ENCODE measurements at regions not wholly inside any gene's neighbourhood (a gene's known extent, or its start where the extent isn't known, plus 50 kb on each side); places are given as distances from the start of the nearest gene placed in this dataset.

DNA sequence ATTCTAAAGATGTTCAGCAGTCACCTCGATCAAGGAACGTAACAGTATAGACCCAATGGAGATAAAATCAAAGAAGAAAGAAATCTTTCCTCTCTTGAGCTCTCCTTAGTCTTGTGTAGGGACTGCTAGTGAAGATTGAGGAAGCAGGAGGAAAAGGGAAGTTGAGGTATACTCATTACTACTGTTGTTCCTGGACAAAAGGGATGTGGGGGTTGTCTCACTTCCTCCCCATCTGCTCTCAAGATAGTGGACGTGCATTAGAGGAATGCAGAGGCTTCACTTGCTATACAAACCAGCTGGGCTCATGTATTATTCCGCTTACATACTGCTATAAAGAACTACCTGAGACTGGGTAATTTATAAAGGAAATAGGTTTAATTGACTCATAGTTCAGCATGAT is 208.9 kb upstream of the ARHGEF9 start:
- H3K9me3 ChIP-seq (replicated peaks): no peaks in the 10 kb centered on the region
- no peak overlapping the region for H3K27ac ChIP-seq
- no peaks in the 10 kb centered on the region for H3K4me1 ChIP-seq (replicated peaks)
- H3K27me3 ChIP-seq (replicated peaks): no peaks in the 10 kb centered on the region
- DNase-seq (ENCODE audit: low read depth in 1 of 2, low spot score in 2 of 2): no peak
- no peak overlapping the region for H3K4me3 ChIP-seq
- no peaks in the 10 kb centered on the region for H3K36me3 ChIP-seq

GRCh38 chrX:63985906-63986305 is 200.9 kb upstream of the ARHGEF9 start:
- no peaks in the 10 kb centered on the region for H3K4me1 ChIP-seq (replicated peaks)
- no peak overlapping the region for H3K27ac ChIP-seq
- no peak overlapping the region for H3K4me3 ChIP-seq
- no peaks in the 10 kb centered on the region for H3K9me3 ChIP-seq (replicated peaks)
- no peaks in the 10 kb centered on the region for H3K36me3 ChIP-seq
- no peak for DNase-seq (ENCODE audit: low read depth in 1 of 2, low spot score in 2 of 2)
- H3K27me3 ChIP-seq (replicated peaks): no peaks in the 10 kb centered on the region

- Histone ChIP-seq H3K27ac (no peak overlapping the region), H3K27me3 (replicated peaks) (no peaks in the 10 kb centered on the region), H3K4me3 (no peak overlapping the region), H3K4me1 (replicated peaks) (no peaks in the 10 kb centered on the region), H3K36me3 (no peaks in the 10 kb centered on the region), H3K9me3 (replicated peaks) (no peaks in the 10 kb centered on the region)
- no peak for DNase-seq (ENCODE audit: low read depth in 1 of 2, low spot score in 2 of 2)
Measured at GRCh38 chrX:63979480-63979879, 194.5 kb upstream of the ARHGEF9 start.

DNA sequence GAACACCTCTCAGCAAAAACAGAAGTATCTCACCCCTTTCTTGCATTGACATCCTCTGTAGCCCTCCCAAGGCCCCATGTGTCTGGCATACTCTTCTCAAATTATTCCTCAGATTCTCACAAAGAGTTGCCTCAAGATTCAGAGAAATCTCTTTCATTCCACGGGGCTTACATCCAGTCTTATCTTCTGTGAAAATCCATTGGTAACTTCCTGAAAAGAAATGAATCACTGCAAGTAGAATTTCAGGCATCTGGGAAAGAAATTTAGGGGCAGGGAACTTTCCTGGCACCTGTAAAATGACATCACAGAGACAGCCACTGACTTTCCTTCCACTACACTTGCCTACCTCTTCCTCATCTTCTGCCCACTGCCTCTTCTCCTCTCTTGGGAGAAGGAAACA is 182.5 kb upstream of the ARHGEF9 start:
- no peak overlapping the region for H3K4me3 ChIP-seq
- no peaks in the 10 kb centered on the region for H3K4me1 ChIP-seq (replicated peaks)
- no peak overlapping the region for H3K27ac ChIP-seq
- no peaks in the 10 kb centered on the region for H3K27me3 ChIP-seq (replicated peaks)
- no peaks in the 10 kb centered on the region for H3K36me3 ChIP-seq
- H3K9me3 ChIP-seq (replicated peaks): no peaks in the 10 kb centered on the region
- no peak for DNase-seq (ENCODE audit: low read depth in 1 of 2, low spot score in 2 of 2)

DNA sequence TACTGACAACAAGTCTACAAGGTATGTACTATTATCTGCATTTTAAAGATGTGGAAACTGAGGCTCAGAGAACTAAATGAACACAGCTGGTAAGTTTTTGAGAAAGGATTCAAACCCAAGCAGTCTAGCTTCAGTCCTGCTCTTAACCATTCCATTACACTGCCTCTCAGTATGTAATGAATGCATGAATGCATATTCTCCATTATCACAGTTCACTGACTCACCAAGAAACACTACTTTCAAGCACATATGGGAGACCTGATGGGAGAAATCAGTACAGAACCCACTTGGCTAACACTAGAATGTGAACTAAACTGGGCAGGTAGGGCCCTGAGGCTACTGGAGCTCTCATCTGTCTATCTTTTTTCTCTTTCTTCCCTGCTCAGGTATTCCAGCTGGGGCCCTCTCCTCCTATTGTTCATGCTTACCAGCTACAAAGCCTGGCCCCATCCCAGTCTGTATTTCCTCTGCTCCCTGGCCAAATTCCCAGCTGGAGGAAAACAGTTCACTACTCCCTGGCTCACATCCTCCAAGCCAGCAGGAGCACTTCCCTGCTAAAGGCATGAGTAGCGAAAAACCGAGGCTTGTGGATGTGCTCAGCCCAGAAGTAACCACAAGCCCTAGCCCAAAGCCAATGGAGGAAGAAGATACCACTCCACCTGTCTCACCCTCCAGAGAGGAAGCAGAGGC is 178.2 kb upstream of the ARHGEF9 start:
- no peaks in the 10 kb centered on the region for H3K36me3 ChIP-seq
- no peak overlapping the region for H3K27ac ChIP-seq
- no peaks in the 10 kb centered on the region for H3K27me3 ChIP-seq (replicated peaks)
- no peaks in the 10 kb centered on the region for H3K9me3 ChIP-seq (replicated peaks)
- no peaks in the 10 kb centered on the region for H3K4me1 ChIP-seq (replicated peaks)
- no peak overlapping the region for H3K4me3 ChIP-seq
- no peak for DNase-seq (ENCODE audit: low read depth in 1 of 2, low spot score in 2 of 2)

DNA sequence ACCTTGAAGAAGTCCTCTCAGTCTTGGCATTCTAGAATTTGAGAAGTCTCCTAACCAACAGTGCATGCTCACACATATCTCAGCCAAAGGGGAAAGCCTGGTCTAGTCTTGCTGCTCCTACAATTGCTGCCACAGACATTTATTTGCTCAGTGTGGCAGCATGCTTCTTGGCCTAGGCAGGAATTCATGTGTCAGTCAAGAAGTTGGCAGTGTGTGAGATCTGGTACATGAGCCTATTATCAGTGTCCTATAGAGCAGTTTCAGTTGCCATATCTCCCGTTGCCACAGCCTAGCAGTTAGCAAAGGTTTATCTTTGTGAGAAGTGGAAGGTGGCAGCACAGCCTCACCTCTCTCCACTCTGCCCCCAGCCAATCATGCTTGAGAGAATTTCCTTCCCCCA is 176.9 kb upstream of the ARHGEF9 start:
- Histone ChIP-seq H3K4me3 (no peak overlapping the region), H3K9me3 (replicated peaks) (no peaks in the 10 kb centered on the region), H3K36me3 (no peaks in the 10 kb centered on the region), H3K27me3 (replicated peaks) (no peaks in the 10 kb centered on the region), H3K4me1 (replicated peaks) (no peaks in the 10 kb centered on the region), H3K27ac (no peak overlapping the region)
- DNase-seq (ENCODE audit: low read depth in 1 of 2, low spot score in 2 of 2): no peak

GRCh38 chrX:63959975-63960374 is 175.0 kb upstream of the ARHGEF9 start:
- H3K27ac ChIP-seq: no peak overlapping the region
- H3K36me3 ChIP-seq: no peaks in the 10 kb centered on the region
- no peaks in the 10 kb centered on the region for H3K9me3 ChIP-seq (replicated peaks)
- DNase-seq (ENCODE audit: low read depth in 1 of 2, low spot score in 2 of 2): no peak
- no peak overlapping the region for H3K4me3 ChIP-seq
- H3K27me3 ChIP-seq (replicated peaks): no peaks in the 10 kb centered on the region
- H3K4me1 ChIP-seq (replicated peaks): no peaks in the 10 kb centered on the region

DNA sequence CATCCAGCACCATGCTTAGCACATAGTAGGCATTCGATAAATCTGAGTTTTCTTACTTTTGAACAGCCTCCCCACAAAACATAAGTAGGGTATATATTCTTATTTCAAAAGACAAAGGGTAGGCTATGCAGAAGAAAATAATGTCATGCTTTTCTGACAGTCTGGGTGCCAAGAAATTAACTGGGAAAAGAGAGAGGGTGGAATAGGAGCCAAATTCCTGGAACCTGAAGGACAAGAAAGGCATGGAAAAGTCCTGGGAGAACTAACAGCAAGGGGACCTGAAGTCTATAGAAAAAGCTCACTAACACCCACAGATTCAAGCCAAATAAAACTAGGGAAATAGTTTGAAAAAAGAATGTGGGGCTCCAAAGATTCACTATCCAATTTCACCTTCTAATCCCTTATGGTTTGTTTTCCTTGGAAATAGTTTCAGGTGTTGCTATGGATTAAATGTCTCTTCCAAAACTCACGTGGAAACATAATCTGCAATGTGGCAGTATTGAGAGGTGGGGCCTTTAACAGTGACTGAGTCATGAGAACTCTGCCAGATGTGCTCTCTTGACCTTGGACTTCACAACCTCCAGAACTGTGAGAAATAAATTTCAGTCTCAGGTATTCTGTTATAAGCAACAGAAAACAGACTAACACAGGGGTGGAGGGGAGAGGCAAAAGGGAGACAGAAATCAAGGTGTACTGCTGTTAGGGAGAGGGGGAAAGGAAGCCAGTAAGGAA is 173.3 kb upstream of the ARHGEF9 start:
- Histone ChIP-seq H3K27ac (no peak overlapping the region), H3K4me3 (no peak overlapping the region), H3K36me3 (no peaks in the 10 kb centered on the region), H3K9me3 (replicated peaks) (no peaks in the 10 kb centered on the region), H3K4me1 (replicated peaks) (no peaks in the 10 kb centered on the region), H3K27me3 (replicated peaks) (no peaks in the 10 kb centered on the region)
- DNase-seq (ENCODE audit: low read depth in 1 of 2, low spot score in 2 of 2): no peak

DNA sequence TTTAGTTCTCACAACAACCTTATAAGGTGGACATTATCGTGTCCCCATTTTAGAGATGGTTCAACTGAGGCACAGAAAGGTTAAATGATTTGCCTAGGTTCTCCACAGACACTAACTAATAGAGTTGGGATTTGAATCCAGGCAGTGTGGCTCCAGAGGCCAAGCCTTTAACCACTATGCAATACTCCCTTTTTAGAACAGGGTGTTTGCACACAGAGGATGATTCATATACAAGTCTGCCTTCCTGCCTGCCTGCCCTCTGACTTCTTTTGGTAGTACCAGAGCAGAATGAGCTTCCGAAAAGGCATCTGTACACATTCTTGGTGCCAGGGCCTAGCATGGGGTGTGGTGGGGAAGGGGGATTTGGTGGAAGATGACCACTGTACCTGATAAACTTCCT is 150.8 kb upstream of the ARHGEF9 start:
- Histone ChIP-seq H3K36me3 (no peaks in the 10 kb centered on the region), H3K27me3 (replicated peaks) (no peaks in the 10 kb centered on the region), H3K27ac (no peak overlapping the region), H3K4me3 (no peak overlapping the region), H3K4me1 (replicated peaks) (no peaks in the 10 kb centered on the region), H3K9me3 (replicated peaks) (no peaks in the 10 kb centered on the region)
- no peak for DNase-seq (ENCODE audit: low read depth in 1 of 2, low spot score in 2 of 2)

DNA sequence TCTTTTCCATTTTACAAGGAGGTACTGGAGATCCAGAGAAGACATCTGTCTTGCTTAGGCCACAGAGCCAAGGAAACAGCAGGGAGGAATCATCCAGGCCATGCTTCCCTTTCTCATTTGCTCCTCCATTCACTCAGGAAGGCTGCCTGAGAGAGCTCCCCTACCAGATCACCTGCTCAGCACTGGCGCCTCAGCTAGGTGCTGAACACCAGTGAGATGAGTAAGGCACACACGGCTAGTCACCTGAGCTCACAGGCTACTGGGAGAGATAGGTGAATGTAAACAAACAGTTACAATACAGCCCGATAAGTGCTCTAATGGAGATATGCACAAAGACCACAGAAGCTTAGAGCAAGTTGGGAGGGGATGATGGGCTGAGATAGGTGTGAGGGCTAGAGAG is 149.8 kb upstream of the ARHGEF9 start:
- no peak overlapping the region for H3K27ac ChIP-seq
- no peaks in the 10 kb centered on the region for H3K9me3 ChIP-seq (replicated peaks)
- H3K4me1 ChIP-seq (replicated peaks): no peaks in the 10 kb centered on the region
- no peaks in the 10 kb centered on the region for H3K27me3 ChIP-seq (replicated peaks)
- no peak overlapping the region for H3K4me3 ChIP-seq
- DNase-seq (ENCODE audit: low read depth in 1 of 2, low spot score in 2 of 2): no peak
- no peaks in the 10 kb centered on the region for H3K36me3 ChIP-seq

DNA sequence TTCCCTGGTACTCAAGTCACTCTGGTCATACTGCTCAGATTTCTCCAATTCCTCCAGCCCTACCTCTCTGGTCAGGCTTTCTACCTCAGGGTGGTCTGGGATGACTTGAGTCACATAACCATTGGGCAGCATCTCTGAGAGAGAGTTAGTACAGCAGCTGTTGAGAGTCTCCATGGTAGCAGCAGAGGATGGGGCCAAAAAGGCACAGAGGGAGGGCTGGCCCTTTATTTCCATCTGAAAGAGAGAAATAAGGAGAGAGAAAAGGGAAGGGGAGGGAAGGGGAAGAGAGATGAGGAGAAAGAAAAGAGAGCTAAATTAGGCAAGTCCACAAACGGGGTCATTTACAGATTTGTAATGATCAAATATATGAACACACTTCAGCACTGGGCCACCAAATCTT is 149.1 kb upstream of the ARHGEF9 start:
- H3K4me1 ChIP-seq (replicated peaks): no peaks in the 10 kb centered on the region
- no peaks in the 10 kb centered on the region for H3K9me3 ChIP-seq (replicated peaks)
- no peaks in the 10 kb centered on the region for H3K27me3 ChIP-seq (replicated peaks)
- no peak overlapping the region for H3K4me3 ChIP-seq
- H3K27ac ChIP-seq: no peak overlapping the region
- no peaks in the 10 kb centered on the region for H3K36me3 ChIP-seq
- DNase-seq (ENCODE audit: low read depth in 1 of 2, low spot score in 2 of 2): no peak

GRCh38 chrX:63932907-63933306 is 147.9 kb upstream of the ARHGEF9 start:
- no peak for DNase-seq (ENCODE audit: low read depth in 1 of 2, low spot score in 2 of 2)
- H3K27ac ChIP-seq: no peak overlapping the region
- H3K4me1 ChIP-seq (replicated peaks): no peaks in the 10 kb centered on the region
- H3K27me3 ChIP-seq (replicated peaks): no peaks in the 10 kb centered on the region
- no peaks in the 10 kb centered on the region for H3K9me3 ChIP-seq (replicated peaks)
- H3K36me3 ChIP-seq: no peaks in the 10 kb centered on the region
- H3K4me3 ChIP-seq: no peak overlapping the region

GRCh38 chrX:63932006-63932405 is 147.0 kb upstream of the ARHGEF9 start:
- Histone ChIP-seq H3K36me3 (no peaks in the 10 kb centered on the region), H3K27ac (no peak overlapping the region), H3K4me1 (replicated peaks) (no peaks in the 10 kb centered on the region), H3K4me3 (no peak overlapping the region), H3K27me3 (replicated peaks) (no peaks in the 10 kb centered on the region), H3K9me3 (replicated peaks) (no peaks in the 10 kb centered on the region)
- DNase-seq (ENCODE audit: low read depth in 1 of 2, low spot score in 2 of 2): no peak

DNA sequence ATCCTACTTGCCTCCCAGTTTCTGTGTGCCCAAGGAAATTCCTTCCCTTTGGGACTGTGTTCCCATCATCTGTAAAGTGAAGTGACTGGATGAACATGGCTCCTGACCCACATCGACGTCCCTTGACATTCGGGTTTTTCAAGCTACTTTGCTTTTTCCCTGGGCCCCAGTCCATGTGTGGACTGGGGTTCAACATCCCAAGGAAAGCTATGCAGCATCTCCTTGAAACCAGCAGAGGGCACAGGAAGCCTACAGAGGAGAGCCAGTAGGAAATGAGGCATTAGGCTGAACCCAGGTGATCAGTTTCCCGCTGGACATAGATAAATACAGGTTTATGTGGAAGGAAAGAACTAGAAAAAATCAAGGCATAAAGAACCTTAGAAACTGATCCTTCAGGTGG is 145.1 kb upstream of the ARHGEF9 start:
- no peak overlapping the region for H3K4me3 ChIP-seq
- H3K27ac ChIP-seq: no peak overlapping the region
- no peak for DNase-seq (ENCODE audit: low read depth in 1 of 2, low spot score in 2 of 2)
- no peaks in the 10 kb centered on the region for H3K4me1 ChIP-seq (replicated peaks)
- no peaks in the 10 kb centered on the region for H3K27me3 ChIP-seq (replicated peaks)
- no peaks in the 10 kb centered on the region for H3K36me3 ChIP-seq
- no peaks in the 10 kb centered on the region for H3K9me3 ChIP-seq (replicated peaks)

GRCh38 chrX:63929608-63930007 is 144.6 kb upstream of the ARHGEF9 start:
- Histone ChIP-seq H3K27me3 (replicated peaks) (no peaks in the 10 kb centered on the region), H3K9me3 (replicated peaks) (no peaks in the 10 kb centered on the region), H3K4me3 (no peak overlapping the region), H3K36me3 (no peaks in the 10 kb centered on the region), H3K4me1 (replicated peaks) (no peaks in the 10 kb centered on the region), H3K27ac (no peak overlapping the region)
- no peak for DNase-seq (ENCODE audit: low read depth in 1 of 2, low spot score in 2 of 2)

Data from SJSA1 (cell line).